HG02870 (cell line): ENCODE measurements at regions not wholly inside any gene's neighbourhood (a gene's known extent, or its start where the extent isn't known, plus 50 kb on each side); places are given as distances from the start of the nearest gene placed in this dataset.
"Not testable (repeated sequence)": the region's sequence is repeated elsewhere in the genome, so short reads cannot be mapped to it uniquely, and the experiment has no call there.

Experiments used
- ATAC-seq: cut with Tn5 transposase; IDR thresholded peaks from one replicate; pipeline ENCODE4 v1.9.1; 2021; ENCODE audit warnings: mild to moderate bottlenecking, moderate library complexity; ENCODE audit not compliant: unreplicated experiment

GRCh38 chr20:25848222-25848621, 151.6 kb upstream of the ZNF337 start:
- no peak for ATAC-seq

- not testable (repeated sequence) for ATAC-seq
These were observed 148.0 kb upstream of the ZNF337 start for GRCh38 chr20:25844640-25845039.

- not testable (repeated sequence) for ATAC-seq
These were observed 116.9 kb upstream of the ZNF337 start for GRCh38 chr20:25813511-25813910.

- ATAC-seq = not testable (repeated sequence)
These were observed 101.7 kb upstream of the ZNF337 start for GRCh38 chr20:25798174-25798993.

GRCh38 chr20:25797062-25797461, 100.4 kb upstream of the ZNF337 start:
- ATAC-seq = not testable (repeated sequence)

- not testable (repeated sequence) for ATAC-seq
These were observed 80.6 kb upstream of the ZNF337 start for GRCh38 chr20:25777241-25777640.

- not testable (repeated sequence) for ATAC-seq
These were observed 78.1 kb upstream of the ZNF337 start for GRCh38 chr20:25774711-25775110.

GRCh38 chr20:25774203-25774602, 77.5 kb upstream of the ZNF337 start:
- ATAC-seq = not testable (repeated sequence)

GRCh38 chr20:25772437-25772836, 75.8 kb upstream of the ZNF337 start:
- not testable (repeated sequence) for ATAC-seq

GRCh38 chr20:25771818-25772217, 75.2 kb upstream of the ZNF337 start:
- ATAC-seq = not testable (repeated sequence)

GRCh38 chr20:25761596-25761995, 64.9 kb upstream of the ZNF337 start:
- ATAC-seq = no peak

GRCh38 chr20:25761046-25761445, 64.4 kb upstream of the ZNF337 start:
- ATAC-seq = not testable (repeated sequence)

GRCh38 chr20:25750765-25751696, 54.4 kb upstream of the ZNF337 start:
- no peak for ATAC-seq

GRCh38 chr20:25750220-25750764, 53.6 kb upstream of the ZNF337 start:
- ATAC-seq = no peak

- no peak for ATAC-seq
These were observed 53.0 kb upstream of the ZNF337 start for GRCh38 chr20:25749649-25750048.
